ENCODE measurements at regions not wholly inside any gene's neighbourhood (a gene's known extent, or its start where the extent isn't known, plus 50 kb on each side); places are given as distances from the start of the nearest gene placed in this dataset.

- Mint-ChIP-seq H3K27ac (no peak overlapping the region), H3K4me1 (peaks cover 32 to 38% of the 10 kb centered on the region in 2 experiments), H3K27me3 (ENCODE audit: low read depth) (peaks cover 5% of the 10 kb centered on the region), H3K36me3 (ENCODE audit: insufficient read depth in 1 of 3, low read depth in 3 of 3) (no peaks in the 10 kb centered on the region; a peak in 1 of 7 replicates), H3K4me3 (no peak overlapping the region), H3K9me3 (no peaks in the 10 kb centered on the region)
- H4K5ac ChIP-seq (ENCODE audit: insufficient read length, low read depth, low read length), result no peak overlapping the region
- no peak overlapping the region for H2AFZ ChIP-seq (ENCODE audit: low read length)
- H3K79me1 ChIP-seq (ENCODE audit: insufficient read depth, low read depth, low read length, poor library complexity, severe bottlenecking), result no peaks in the 10 kb centered on the region
- H3K23ac ChIP-seq (ENCODE audit: insufficient read length, low read depth, low read length), result no peak overlapping the region
- H3K27me3 ChIP-seq (ENCODE audit: insufficient read depth, low read length), result no peaks in the 10 kb centered on the region
- H2BK120ac ChIP-seq (ENCODE audit: low read depth, low read length, poor library complexity, severe bottlenecking), result no peak overlapping the region
- H3T11ph ChIP-seq (ENCODE audit: low read length), result no peak overlapping the region
- no peak overlapping the region for H2BK15ac ChIP-seq (ENCODE audit: low read depth, low read length)
- H3K27ac ChIP-seq (ENCODE audit: insufficient read length, low read depth, low read length), result no peak overlapping the region
- no peak overlapping the region for H2BK20ac ChIP-seq (ENCODE audit: low read depth, low read length, poor library complexity, severe bottlenecking)
- no peak overlapping the region for H4K8ac ChIP-seq (replicated peaks; ENCODE audit: insufficient read length, low read depth, low read length)
- H4K91ac ChIP-seq (ENCODE audit: insufficient read length, low read depth, low read length), result no peak overlapping the region
- H3K56ac ChIP-seq (ENCODE audit: insufficient read length, low read depth, low read length), result no peak overlapping the region
- no peaks in the 10 kb centered on the region for H3K79me2 ChIP-seq (ENCODE audit: insufficient read depth, low read length)
- no peak for TF ChIP-seq CTCF (conservative IDR thresholded peaks at IDR 0.05)
- no peaks in the 10 kb centered on the region for H3K9me3 ChIP-seq (ENCODE audit: control insufficient read depth, low read depth, low read length)
- H3K23me2 ChIP-seq (ENCODE audit: insufficient read length, low read depth, low read length, poor library complexity, severe bottlenecking), result no peaks in the 10 kb centered on the region
- H4K20me1 ChIP-seq (ENCODE audit: control insufficient read depth, insufficient read depth, insufficient read length), result no peaks in the 10 kb centered on the region
- no peak overlapping the region for H3K9ac ChIP-seq (ENCODE audit: extremely low read depth, insufficient read length, low read length)
- no peak overlapping the region for H3K18ac ChIP-seq (ENCODE audit: insufficient read length, low read depth, low read length)
- H3K4me2 ChIP-seq (ENCODE audit: insufficient read depth, insufficient read length, low read length), result no peak overlapping the region
- no peak for DNase-seq
- no peak overlapping the region for H3K14ac ChIP-seq (ENCODE audit: insufficient read depth, low read length)
- no peak overlapping the region for H3K4ac ChIP-seq (ENCODE audit: low read depth, low read length)
- H3K4me1 ChIP-seq (ENCODE audit: insufficient read depth, low read length), result peaks cover 10% of the 10 kb centered on the region; the same call in 1 of the 2 replicates
- WGBS (ENCODE audit: extremely low coverage, insufficient read length, low lambda C conversion rate), result no CpG with 5 or more reads among the region's 2 CpGs
- no peak overlapping the region for H2BK12ac ChIP-seq (ENCODE audit: insufficient read length, low read depth, low read length)
- no peak overlapping the region for H2BK5ac ChIP-seq (ENCODE audit: insufficient read length, low read length)
- H2AK5ac ChIP-seq (ENCODE audit: insufficient read length, low read length), result no peak overlapping the region
These were observed 77.5 kb downstream of the BLID start for GRCh38 chr11:122038543-122038942.
